ENCODE measurements at regions not wholly inside any gene's neighbourhood (a gene's known extent, or its start where the extent isn't known, plus 50 kb on each side); places are given as distances from the start of the nearest gene placed in this dataset.

DNA sequence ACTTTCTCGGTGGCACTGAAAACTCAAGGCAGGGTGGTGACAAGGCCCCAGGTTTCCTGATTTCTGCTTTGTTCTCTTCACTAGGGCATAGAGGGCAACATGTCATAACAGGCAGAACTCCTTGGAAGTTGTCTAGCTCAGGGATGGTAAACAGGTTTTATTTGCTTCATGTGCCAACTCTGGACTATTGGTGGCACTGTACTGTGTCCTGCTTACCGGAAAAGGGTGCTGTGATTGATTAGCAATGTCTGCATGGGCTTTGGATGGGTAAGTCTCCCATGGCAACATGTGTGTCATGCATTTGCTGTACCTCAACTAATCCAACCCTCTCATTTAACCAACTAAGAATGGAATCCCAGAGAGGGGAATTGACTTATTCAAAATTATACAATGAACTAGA is 70.7 kb upstream of the USP24 start:
- H3K27me3 ChIP-seq (ENCODE audit: insufficient read depth, poor library complexity, severe bottlenecking), result no peaks in the 10 kb centered on the region
- H3K4me3 ChIP-seq (replicated peaks; ENCODE audit: insufficient read depth, low read length), result no peak overlapping the region
- no peak overlapping the region for H3K27ac ChIP-seq (replicated peaks)
- TF ChIP-seq, protein P1, sequence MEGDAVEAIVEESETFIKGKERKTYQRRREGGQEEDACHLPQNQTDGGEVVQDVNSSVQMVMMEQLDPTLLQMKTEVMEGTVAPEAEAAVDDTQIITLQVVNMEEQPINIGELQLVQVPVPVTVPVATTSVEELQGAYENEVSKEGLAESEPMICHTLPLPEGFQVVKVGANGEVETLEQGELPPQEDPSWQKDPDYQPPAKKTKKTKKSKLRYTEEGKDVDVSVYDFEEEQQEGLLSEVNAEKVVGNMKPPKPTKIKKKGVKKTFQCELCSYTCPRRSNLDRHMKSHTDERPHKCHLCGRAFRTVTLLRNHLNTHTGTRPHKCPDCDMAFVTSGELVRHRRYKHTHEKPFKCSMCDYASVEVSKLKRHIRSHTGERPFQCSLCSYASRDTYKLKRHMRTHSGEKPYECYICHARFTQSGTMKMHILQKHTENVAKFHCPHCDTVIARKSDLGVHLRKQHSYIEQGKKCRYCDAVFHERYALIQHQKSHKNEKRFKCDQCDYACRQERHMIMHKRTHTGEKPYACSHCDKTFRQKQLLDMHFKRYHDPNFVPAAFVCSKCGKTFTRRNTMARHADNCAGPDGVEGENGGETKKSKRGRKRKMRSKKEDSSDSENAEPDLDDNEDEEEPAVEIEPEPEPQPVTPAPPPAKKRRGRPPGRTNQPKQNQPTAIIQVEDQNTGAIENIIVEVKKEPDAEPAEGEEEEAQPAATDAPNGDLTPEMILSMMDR (IDR thresholded peaks at IDR 0.05; ENCODE audit: insufficient read depth, low read length), result no peak
- TF ChIP-seq, protein P2, sequence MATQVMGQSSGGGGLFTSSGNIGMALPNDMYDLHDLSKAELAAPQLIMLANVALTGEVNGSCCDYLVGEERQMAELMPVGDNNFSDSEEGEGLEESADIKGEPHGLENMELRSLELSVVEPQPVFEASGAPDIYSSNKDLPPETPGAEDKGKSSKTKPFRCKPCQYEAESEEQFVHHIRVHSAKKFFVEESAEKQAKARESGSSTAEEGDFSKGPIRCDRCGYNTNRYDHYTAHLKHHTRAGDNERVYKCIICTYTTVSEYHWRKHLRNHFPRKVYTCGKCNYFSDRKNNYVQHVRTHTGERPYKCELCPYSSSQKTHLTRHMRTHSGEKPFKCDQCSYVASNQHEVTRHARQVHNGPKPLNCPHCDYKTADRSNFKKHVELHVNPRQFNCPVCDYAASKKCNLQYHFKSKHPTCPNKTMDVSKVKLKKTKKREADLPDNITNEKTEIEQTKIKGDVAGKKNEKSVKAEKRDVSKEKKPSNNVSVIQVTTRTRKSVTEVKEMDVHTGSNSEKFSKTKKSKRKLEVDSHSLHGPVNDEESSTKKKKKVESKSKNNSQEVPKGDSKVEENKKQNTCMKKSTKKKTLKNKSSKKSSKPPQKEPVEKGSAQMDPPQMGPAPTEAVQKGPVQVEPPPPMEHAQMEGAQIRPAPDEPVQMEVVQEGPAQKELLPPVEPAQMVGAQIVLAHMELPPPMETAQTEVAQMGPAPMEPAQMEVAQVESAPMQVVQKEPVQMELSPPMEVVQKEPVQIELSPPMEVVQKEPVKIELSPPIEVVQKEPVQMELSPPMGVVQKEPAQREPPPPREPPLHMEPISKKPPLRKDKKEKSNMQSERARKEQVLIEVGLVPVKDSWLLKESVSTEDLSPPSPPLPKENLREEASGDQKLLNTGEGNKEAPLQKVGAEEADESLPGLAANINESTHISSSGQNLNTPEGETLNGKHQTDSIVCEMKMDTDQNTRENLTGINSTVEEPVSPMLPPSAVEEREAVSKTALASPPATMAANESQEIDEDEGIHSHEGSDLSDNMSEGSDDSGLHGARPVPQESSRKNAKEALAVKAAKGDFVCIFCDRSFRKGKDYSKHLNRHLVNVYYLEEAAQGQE (IDR thresholded peaks at IDR 0.05; ENCODE audit: insufficient replicate concordance, low read depth), result no peak
- DNase-seq (ENCODE audit: low read depth in 1 of 2, low spot score in 1 of 2), result no peak

DNA sequence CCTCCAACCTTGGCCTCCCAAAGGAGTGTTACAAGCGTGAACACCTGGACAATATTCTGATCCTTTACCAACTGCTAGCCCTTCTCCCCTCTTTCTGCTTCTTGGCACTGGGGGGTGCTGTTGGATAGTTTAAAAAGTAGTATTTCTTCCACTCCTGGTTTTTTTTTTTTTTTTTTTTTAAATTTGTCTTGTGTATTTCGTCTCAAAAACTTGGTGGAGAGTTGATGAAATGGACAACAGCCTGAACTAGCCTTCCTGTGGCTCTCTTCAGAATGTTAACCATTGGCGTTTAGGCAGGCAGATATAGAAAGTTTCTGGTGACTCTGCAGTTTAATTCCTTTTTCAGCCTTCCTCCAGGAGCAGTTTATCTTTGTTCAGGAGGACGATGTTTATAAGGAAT is 69.7 kb upstream of the USP24 start:
- Histone ChIP-seq H3K27me3 (ENCODE audit: insufficient read depth, poor library complexity, severe bottlenecking) (no peaks in the 10 kb centered on the region), H3K4me3 (replicated peaks; ENCODE audit: insufficient read depth, low read length) (no peak overlapping the region), H3K27ac (replicated peaks) (no peak overlapping the region)
- no peak for DNase-seq (ENCODE audit: low read depth in 1 of 2, low spot score in 1 of 2)
- TF ChIP-seq, protein P2 (IDR thresholded peaks at IDR 0.05; ENCODE audit: insufficient replicate concordance, low read depth), result no peak
- TF ChIP-seq POLR2AphosphoS5 (IDR thresholded peaks at IDR 0.05; ENCODE audit: low read depth) (no peak), SPI1 (IDR thresholded peaks at IDR 0.05; ENCODE audit: borderline replicate concordance, low read depth) (no peak)
- TF ChIP-seq, protein P1 (IDR thresholded peaks at IDR 0.05; ENCODE audit: insufficient read depth, low read length), result peak; percentile 11

DNA sequence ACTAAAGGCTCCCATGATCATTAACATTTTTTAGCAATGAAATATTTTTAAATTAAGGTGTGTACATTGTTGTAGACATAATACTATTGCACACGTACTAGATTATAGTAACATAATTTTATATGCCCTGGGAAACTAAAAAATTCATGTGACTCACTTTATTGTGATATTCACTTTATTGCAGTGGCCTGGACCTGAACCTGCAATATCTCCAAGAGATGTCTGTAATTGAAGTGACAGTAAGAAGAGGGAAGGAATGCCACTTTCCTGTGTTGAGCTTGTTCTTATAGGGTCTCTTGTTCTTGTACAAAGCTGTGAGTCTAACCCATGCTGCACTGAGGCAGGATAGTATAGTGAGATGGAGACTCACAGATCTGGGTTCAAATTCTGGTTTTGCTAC is 66.9 kb upstream of the USP24 start:
- DNase-seq (ENCODE audit: low read depth in 1 of 2, low spot score in 1 of 2), result no peak
- Histone ChIP-seq H3K4me3 (replicated peaks; ENCODE audit: insufficient read depth, low read length) (no peak overlapping the region), H3K27ac (replicated peaks) (no peak overlapping the region), H3K27me3 (ENCODE audit: insufficient read depth, poor library complexity, severe bottlenecking) (no peaks in the 10 kb centered on the region)
- no peak for TF ChIP-seq SPI1 (IDR thresholded peaks at IDR 0.05; ENCODE audit: borderline replicate concordance, low read depth)
- TF ChIP-seq, protein P1 (IDR thresholded peaks at IDR 0.05; ENCODE audit: insufficient read depth, low read length), result no peak
- TF ChIP-seq POLR2AphosphoS5 (IDR thresholded peaks at IDR 0.05; ENCODE audit: low read depth), result no peak
- TF ChIP-seq, protein P2 (IDR thresholded peaks at IDR 0.05; ENCODE audit: insufficient replicate concordance, low read depth), result no peak
- TF ChIP-seq GABPA (IDR thresholded peaks at IDR 0.05; ENCODE audit: low read depth), result no peak
